Activated CD8-positive, alpha-beta T cell treated with anti-CD3 and anti-CD28 coated beads for 36 hours (primary cell): ENCODE measurements at regions not wholly inside any gene's neighbourhood (a gene's known extent, or its start where the extent isn't known, plus 50 kb on each side); places are given as distances from the start of the nearest gene placed in this dataset.

Experiments used
- ATAC-seq: fragments of 200-7000 bp; cut with Tn5 transposase; one replicate; pipeline ENCODE4 v1.10.0; 2021; ENCODE audit warnings: mild to moderate bottlenecking, moderate library complexity
- CTCF ChIA-PET: fragments of 350-600 bp; sonication (Branson Sonifier 250); formaldehyde crosslinking; loops from one replicate; lab custom pipeline; 2021; ENCODE audit warnings: antibody characterized with exemption; lab: Charles Lee
- POLR2A ChIA-PET: fragments of 350-600 bp; sonication (Branson Sonifier 250); formaldehyde crosslinking; loops from one replicate; lab custom pipeline; 2021; ENCODE audit warnings: antibody characterized with exemption; lab: Charles Lee
- DNase-seq: peaks from one replicate; pipeline ENCODE4 v3.0.0-alpha.2; 2020
- H3K27ac Mint-ChIP-seq: one replicate; pipeline ENCODE4 v1.8.0; 2021; ENCODE audit warnings: mild to moderate bottlenecking, mixed read lengths
- H3K27me3 Mint-ChIP-seq: one replicate; pipeline ENCODE4 v1.8.0; 2021; ENCODE audit warnings: mixed read lengths
- H3K36me3 Mint-ChIP-seq: one replicate; pipeline ENCODE4 v1.8.0; 2021; ENCODE audit warnings: low read depth, mixed read lengths
- H3K4me1 Mint-ChIP-seq: one replicate; pipeline ENCODE4 v1.8.0; 2021; ENCODE audit warnings: low read depth, mixed read lengths
- H3K4me3 Mint-ChIP-seq: one replicate; pipeline ENCODE4 v1.8.0; 2021; ENCODE audit warnings: mild to moderate bottlenecking, moderate library complexity, mixed read lengths
- H3K9me3 Mint-ChIP-seq: one replicate; pipeline ENCODE4 v1.8.0; 2021; ENCODE audit warnings: mixed read lengths
- intact Hi-C: fragments of 100-400 bp; cut with micrococcal nuclease; formaldehyde crosslinking; loops from one replicate; pipeline ENCODE4 v1.10.0; 2022
- TF ChIP-seq, protein P1 (sequence below): fragments of 200-600 bp; IDR thresholded peaks from one replicate; pipeline ENCODE4 v1.8.0; 2022; ENCODE audit warnings: antibody characterized with exemption, mild to moderate bottlenecking

DNA sequence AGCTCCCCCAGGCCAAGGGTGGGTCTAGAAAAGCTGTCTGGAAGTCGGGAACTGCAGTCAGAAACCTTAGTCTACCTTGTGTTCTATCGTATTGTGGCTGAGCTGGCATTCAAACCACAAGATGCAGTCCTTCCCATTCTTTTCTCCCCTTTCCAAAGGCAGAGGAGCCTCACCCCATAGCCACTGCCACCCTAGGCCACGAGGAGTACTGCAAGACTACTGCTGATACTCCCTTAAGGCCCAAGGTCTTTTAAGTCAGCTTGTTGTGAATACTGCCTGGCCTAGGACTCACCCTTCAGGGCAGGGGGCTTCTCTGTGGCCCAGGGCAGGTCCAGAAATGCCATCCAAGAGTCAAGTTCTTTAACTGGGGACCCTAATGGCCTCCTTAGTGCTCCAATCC lies 214.5 kb upstream of the CNTNAP2 start:
- Mint-ChIP-seq H3K27me3 (no peaks in the 10 kb centered on the region), H3K4me1 (no peaks in the 10 kb centered on the region), H3K9me3 (peaks cover 19% of the 10 kb centered on the region), H3K4me3 (no peak overlapping the region), H3K27ac (no peak overlapping the region), H3K36me3 (no peaks in the 10 kb centered on the region)
- ChIA-PET CTCF (no interaction called here), POLR2A (no interaction called here)
- no peak for DNase-seq
- intact Hi-C loops = no loop called here
- TF ChIP-seq, protein P1, sequence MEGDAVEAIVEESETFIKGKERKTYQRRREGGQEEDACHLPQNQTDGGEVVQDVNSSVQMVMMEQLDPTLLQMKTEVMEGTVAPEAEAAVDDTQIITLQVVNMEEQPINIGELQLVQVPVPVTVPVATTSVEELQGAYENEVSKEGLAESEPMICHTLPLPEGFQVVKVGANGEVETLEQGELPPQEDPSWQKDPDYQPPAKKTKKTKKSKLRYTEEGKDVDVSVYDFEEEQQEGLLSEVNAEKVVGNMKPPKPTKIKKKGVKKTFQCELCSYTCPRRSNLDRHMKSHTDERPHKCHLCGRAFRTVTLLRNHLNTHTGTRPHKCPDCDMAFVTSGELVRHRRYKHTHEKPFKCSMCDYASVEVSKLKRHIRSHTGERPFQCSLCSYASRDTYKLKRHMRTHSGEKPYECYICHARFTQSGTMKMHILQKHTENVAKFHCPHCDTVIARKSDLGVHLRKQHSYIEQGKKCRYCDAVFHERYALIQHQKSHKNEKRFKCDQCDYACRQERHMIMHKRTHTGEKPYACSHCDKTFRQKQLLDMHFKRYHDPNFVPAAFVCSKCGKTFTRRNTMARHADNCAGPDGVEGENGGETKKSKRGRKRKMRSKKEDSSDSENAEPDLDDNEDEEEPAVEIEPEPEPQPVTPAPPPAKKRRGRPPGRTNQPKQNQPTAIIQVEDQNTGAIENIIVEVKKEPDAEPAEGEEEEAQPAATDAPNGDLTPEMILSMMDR = no peak
- ATAC-seq = no peak

DNA sequence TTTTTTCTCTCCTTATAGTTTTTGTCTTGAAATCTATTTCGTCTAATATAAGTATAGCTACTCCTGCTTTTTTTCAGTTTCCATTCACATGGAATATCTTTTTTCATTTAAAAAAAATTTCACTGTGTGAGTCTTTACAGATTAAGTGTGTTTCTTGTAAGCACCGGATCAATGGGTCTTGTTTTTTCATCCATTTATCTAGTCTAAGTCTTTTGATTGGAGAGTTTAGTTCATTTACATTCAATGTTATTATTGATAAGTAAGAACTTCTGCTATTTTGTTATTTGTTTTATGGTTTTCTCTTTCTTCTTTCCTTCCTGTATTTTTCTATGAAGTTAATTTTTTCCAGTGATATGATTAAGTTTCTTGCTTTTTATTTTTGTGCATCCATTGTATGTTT lies 216.7 kb upstream of the CNTNAP2 start:
- H3K27me3 Mint-ChIP-seq = no peaks in the 10 kb centered on the region
- H3K27ac Mint-ChIP-seq = no peak overlapping the region
- no peak overlapping the region for H3K4me3 Mint-ChIP-seq
- no peaks in the 10 kb centered on the region for H3K4me1 Mint-ChIP-seq
- H3K9me3 Mint-ChIP-seq = peaks cover 24% of the 10 kb centered on the region
- TF ChIP-seq, protein P1 = no peak
- ChIA-PET CTCF (no interaction called here), POLR2A (no interaction called here)
- intact Hi-C loops = no loop called here
- DNase-seq = no peak
- ATAC-seq = no peak
- no peaks in the 10 kb centered on the region for H3K36me3 Mint-ChIP-seq

DNA sequence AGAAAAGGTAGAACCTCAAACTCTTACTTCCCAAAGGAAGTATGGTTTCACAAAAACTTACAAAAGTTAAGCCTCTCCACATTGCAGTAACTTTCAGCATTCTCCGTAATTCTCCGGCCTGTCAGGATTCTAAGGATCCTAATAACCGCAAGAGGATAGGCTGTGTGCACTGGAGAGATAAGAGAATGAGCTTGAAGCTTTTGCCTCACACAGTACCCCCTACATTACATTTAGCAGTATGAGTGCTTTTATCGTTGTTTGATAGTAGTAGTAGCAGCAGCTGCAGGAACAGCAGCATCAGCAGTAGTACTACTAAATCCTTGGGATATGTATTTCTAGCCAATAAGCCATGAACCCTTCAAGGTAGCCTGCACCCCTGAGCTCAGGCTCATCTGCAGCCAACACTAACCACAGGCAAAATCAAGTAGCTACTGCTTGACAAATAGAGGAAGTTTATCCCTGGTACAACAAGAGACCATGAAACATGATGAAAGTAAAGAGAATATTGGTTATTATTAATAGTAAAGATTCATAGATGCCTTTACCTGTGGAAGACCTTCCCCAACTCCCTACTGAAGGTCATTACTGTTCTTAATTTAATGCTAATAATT lies 222.6 kb upstream of the CNTNAP2 start:
- POLR2A ChIA-PET = no interaction called here
- H3K36me3 Mint-ChIP-seq = no peaks in the 10 kb centered on the region
- H3K4me3 Mint-ChIP-seq = no peak overlapping the region
- DNase-seq = no peak
- TF ChIP-seq, protein P1 = no peak
- no peak for ATAC-seq
- intact Hi-C loops = no loop called here
- no peaks in the 10 kb centered on the region for H3K27me3 Mint-ChIP-seq
- no peak overlapping the region for H3K27ac Mint-ChIP-seq
- peaks cover 14% of the 10 kb centered on the region for H3K9me3 Mint-ChIP-seq
- CTCF ChIA-PET = no interaction called here
- H3K4me1 Mint-ChIP-seq = no peaks in the 10 kb centered on the region

DNA sequence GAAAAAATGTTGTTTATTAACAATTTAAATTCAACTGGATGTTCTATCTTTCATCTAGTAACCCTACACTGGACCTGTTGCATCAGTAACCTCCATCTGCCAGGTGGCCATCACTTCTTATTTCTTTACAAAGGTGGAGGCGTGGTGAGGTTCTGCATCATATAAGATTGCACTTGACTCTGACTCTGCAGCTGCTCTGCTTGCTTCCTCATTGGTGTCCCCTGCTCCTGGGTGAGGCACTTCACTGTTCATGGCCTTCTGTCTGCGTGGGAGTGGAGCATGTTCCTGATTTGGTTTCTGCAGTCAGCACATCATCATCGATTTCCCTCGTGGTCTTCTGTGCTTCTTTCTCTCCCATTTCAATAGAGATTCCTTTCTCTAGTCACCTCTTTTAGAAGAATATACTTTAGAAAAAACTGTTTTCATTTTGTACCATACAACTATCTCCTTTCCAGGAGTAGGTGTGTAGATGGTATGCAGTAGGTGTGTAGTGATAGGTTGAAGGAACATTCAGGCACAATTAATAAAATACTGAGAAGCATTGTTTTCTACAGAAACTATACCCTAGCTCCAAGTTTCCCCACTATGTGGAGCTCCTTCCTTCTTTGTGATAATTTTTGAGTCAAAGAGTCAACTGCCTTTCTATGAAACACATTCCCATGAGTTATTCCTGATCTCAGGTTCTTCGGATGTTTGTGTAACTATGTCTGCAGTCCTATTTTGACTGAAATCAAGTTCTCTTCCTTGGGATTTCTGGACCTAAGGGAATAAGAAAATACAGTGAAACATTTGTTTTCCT lies 231.7 kb upstream of the CNTNAP2 start:
- no peaks in the 10 kb centered on the region for H3K36me3 Mint-ChIP-seq
- no peaks in the 10 kb centered on the region for H3K4me1 Mint-ChIP-seq
- H3K4me3 Mint-ChIP-seq = no peak overlapping the region
- H3K27ac Mint-ChIP-seq = no peak overlapping the region
- no peak for ATAC-seq
- POLR2A ChIA-PET = no interaction called here
- H3K27me3 Mint-ChIP-seq = no peaks in the 10 kb centered on the region
- no peak for DNase-seq
- TF ChIP-seq, protein P1 = no peak
- H3K9me3 Mint-ChIP-seq = peaks cover 3% of the 10 kb centered on the region
- intact Hi-C loops = no loop called here
- CTCF ChIA-PET = no interaction called here

DNA sequence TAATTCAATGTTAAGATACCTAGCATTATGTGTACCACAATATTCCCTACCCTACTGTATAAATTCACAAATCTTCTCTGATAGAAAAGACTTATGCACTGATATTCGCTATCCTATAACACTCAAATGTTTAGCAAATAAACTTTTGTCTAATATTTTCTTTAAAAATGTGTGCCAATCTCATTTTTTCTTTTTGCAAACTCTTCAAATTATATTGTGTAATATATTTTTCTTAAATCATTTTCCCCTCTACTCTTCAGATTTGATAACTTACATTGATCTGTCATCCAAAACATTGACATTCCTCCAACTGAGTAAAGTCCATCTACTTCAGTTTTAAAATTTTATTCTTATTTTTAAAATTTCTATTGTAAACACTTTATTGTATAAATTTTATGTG lies 240.2 kb upstream of the CNTNAP2 start:
- H3K4me1 Mint-ChIP-seq = no peaks in the 10 kb centered on the region
- TF ChIP-seq, protein P1 = no peak
- H3K9me3 Mint-ChIP-seq = peaks cover 6% of the 10 kb centered on the region
- ATAC-seq = no peak
- H3K4me3 Mint-ChIP-seq = no peak overlapping the region
- no peak overlapping the region for H3K27ac Mint-ChIP-seq
- ChIA-PET CTCF (no interaction called here), POLR2A (no interaction called here)
- no peak for DNase-seq
- intact Hi-C loops = no loop called here
- no peaks in the 10 kb centered on the region for H3K27me3 Mint-ChIP-seq
- no peaks in the 10 kb centered on the region for H3K36me3 Mint-ChIP-seq
